Ovary (tissue), 7 donors: ENCODE measurements at regions not wholly inside any gene's neighbourhood (a gene's known extent, or its start where the extent isn't known, plus 50 kb on each side); places are given as distances from the start of the nearest gene placed in this dataset.

Experiments used
- DNase-seq, 5 donors: peaks; one replicate each; pipeline ENCODE4 v3.0.0-alpha.2; 2019 to 2020
- H3K27ac ChIP-seq, 2 donors: fragments of 200-600 bp; one replicate each; pipeline versions ENCODE4 v1.5.1 to v1.8.0; 2019 to 2022
- H3K27me3 ChIP-seq: fragments of 200-600 bp; one replicate; pipeline ENCODE4 v1.8.0; 2022
- H3K36me3 ChIP-seq: fragments of 200-600 bp; sonication (generic); one replicate; pipeline ENCODE4 v1.5.1; 2019
- H3K4me1 ChIP-seq: one replicate; pipeline ENCODE4 v1.8.1; 2013; ENCODE audit warnings: mild to moderate bottlenecking, moderate library complexity; ENCODE audit not compliant: insufficient read depth
- H3K4me3 ChIP-seq: fragments of 200-600 bp; sonication (generic); one replicate; pipeline ENCODE4 v1.5.1; 2017
- H3K9me3 ChIP-seq, 2 donors: fragments of 200-600 bp in 1 of 2; sonication (generic) in 1 of 2; one replicate each; pipeline versions ENCODE4 v1.5.1 to v1.8.1; 2013 to 2019; ENCODE audit warnings: mild to moderate bottlenecking in 1 of 2, moderate library complexity in 1 of 2
- CTCF ChIP-seq, 3 donors: fragments of 450-650 bp in 2 of 3; fragments of 200-600 bp in 1 of 3; IDR thresholded peaks; one replicate each; pipeline versions ENCODE4 v1.5.1 to v1.8.0; 2016 to 2022; ENCODE audit warnings: antibody characterized with exemption in 3 of 3, mild to moderate bottlenecking in 1 of 3
- EP300 ChIP-seq: sonication (generic); formaldehyde crosslinking; IDR thresholded peaks from one replicate; pipeline ENCODE4 v1.6.1; 2017; ENCODE audit warnings: antibody characterized with exemption
- POLR2A ChIP-seq: fragments of 450-650 bp; IDR thresholded peaks from one replicate; pipeline ENCODE4 v1.6.1; 2017; ENCODE audit warnings: antibody characterized with exemption, mild to moderate bottlenecking, moderate library complexity
- WGBS, 3 donors: extraction: QIAGEN DNeasy Blood & Tissue Kit in 1 of 3; methylation state at CpG; one replicate each; pipeline versions ENCODE4 v1.1.5 to v1.1.7; 2013 to 2017; 5-methylcytosine and 5-hydroxymethylcytosine counted together
- intact Hi-C, 4 donors: fragments of 100-400 bp; cut with DNase I; formaldehyde crosslinking; loops; one replicate each; pipeline versions ENCODE4 v1.11.0 to v1.15.1; 2022 to 2023
- donor health status: DM: no; HTN: no; CAD: no; lungs with moderate emphysema.
- donor health status: DM: no; HTN: no; CAD: no.
- donor health status: Bipolar disorder and iron deficiency.
- donor health status: DM: no; HTN: no; CAD: no.
- donor health status: DM: yes; HTN: yes; CAD: no.

GRCh38 chr19:30879225-30879624 is 470.0 kb downstream of the TSHZ3 start:
- Histone ChIP-seq H3K36me3 (no peaks in the 10 kb centered on the region), H3K4me1 (no peaks in the 10 kb centered on the region), H3K27me3 (no peaks in the 10 kb centered on the region), H3K27ac (no peak overlapping the region), H3K9me3 (no peaks in the 10 kb centered on the region), H3K4me3 (no peak overlapping the region)
- 85 to 95% (median 89%) methylated on average over 3 of the region's 3 CpGs for WGBS, 3 donors
- no peak for DNase-seq
- intact Hi-C loops: no loop called here
- TF ChIP-seq EP300: no peak
- TF ChIP-seq POLR2A: no peak
- TF ChIP-seq CTCF (IDR thresholded peaks at IDR 0.05): no peak

DNA sequence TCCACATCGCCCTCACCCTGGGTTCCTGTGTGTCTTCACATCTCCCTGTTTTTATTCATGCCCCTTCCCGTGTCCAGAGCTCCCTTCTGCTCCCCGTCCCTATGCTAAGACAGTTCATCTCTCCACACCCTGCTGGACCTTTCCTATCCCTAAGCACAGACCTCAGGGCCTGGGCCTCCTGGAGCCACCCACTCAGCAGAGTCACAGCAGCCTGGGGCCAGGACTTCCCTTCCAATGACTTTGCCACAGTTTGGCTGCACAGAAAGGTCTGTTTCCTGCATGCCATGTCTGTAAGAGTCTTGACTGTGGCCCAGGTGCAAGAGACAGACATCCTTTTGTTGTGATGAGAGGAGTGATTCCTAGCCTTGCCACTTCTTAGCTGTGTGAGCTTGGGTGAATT is 470.7 kb downstream of the TSHZ3 start:
- Histone ChIP-seq H3K36me3 (no peaks in the 10 kb centered on the region), H3K27ac (no peak overlapping the region), H3K9me3 (no peaks in the 10 kb centered on the region), H3K4me3 (no peak overlapping the region), H3K4me1 (no peaks in the 10 kb centered on the region), H3K27me3 (no peaks in the 10 kb centered on the region)
- TF ChIP-seq CTCF (IDR thresholded peaks at IDR 0.05) (no peak), EP300 (no peak), POLR2A (no peak)
- intact Hi-C loops: no loop called here
- 60 to 94% (median 82%) methylated on average over 2 to 3 of the region's 3 CpGs for WGBS, 3 donors
- no peak for DNase-seq

DNA sequence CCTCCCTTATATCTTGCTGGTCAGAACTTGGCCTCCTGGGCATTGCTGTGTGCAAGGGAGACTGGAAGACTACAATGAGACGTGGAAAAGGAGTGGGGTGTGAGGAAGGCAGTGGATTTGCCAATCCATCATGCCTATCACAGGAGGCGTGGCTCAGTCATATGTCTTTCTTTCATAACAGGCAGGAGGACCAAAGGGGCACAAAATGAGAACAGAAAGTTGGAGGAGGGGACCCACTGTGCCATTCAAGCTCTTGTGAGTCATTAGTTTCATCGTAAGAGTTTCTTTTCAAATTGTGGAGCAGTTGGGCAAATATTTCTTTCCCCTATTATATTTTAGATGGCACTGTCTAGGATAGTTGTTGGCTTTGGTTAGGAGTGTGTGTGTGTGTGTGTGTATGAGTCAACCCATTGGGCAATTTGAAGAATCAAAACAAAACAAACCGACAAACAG is 471.5 kb downstream of the TSHZ3 start:
- Histone ChIP-seq H3K9me3 (no peaks in the 10 kb centered on the region), H3K27ac (no peak overlapping the region), H3K27me3 (no peaks in the 10 kb centered on the region), H3K4me3 (no peak overlapping the region), H3K36me3 (no peaks in the 10 kb centered on the region), H3K4me1 (no peaks in the 10 kb centered on the region)
- no peak for DNase-seq
- TF ChIP-seq POLR2A (no peak), CTCF (IDR thresholded peaks at IDR 0.05) (no peak)
- 71 to 77% (median 71%) methylated on average over 4 of the region's 4 CpGs for WGBS, 3 donors
- intact Hi-C loops: no loop called here

- 88 to 94% (median 88%) methylated on average over 1 of the region's 1 CpG for WGBS, 3 donors
- no peak for DNase-seq
These were observed 475.5 kb downstream of the TSHZ3 start for GRCh38 chr19:30873691-30874090.

More at GRCh38 chr19:30873691-30874090, 475.5 kb downstream of the TSHZ3 start:
- Histone ChIP-seq H3K9me3 (no peaks in the 10 kb centered on the region), H3K4me1 (no peaks in the 10 kb centered on the region), H3K4me3 (no peak overlapping the region), H3K27ac (no peak overlapping the region), H3K27me3 (no peaks in the 10 kb centered on the region), H3K36me3 (no peaks in the 10 kb centered on the region)
- intact Hi-C loops: no loop called here
- TF ChIP-seq EP300 (no peak), CTCF (IDR thresholded peaks at IDR 0.05) (no peak), POLR2A (no peak)
